IgD-negative memory B cell (primary cell): ENCODE measurements at regions not wholly inside any gene's neighbourhood (a gene's known extent, or its start where the extent isn't known, plus 50 kb on each side); places are given as distances from the start of the nearest gene placed in this dataset.
A peak's percentile ranks its signal among the peaks of the same experiment; 100 is the strongest.

ENCODE experiments used
- H3K27ac Mint-ChIP-seq, 3 donors: one replicate each; pipeline ENCODE4 v1.8.0; 2020 to 2022; ENCODE audit warnings: mild to moderate bottlenecking in 3 of 3, mixed read lengths in 3 of 3, moderate library complexity in 1 of 3
- H3K27me3 Mint-ChIP-seq: one replicate; pipeline ENCODE4 v1.8.0; 2021; ENCODE audit warnings: mixed read lengths
- H3K36me3 Mint-ChIP-seq: one replicate; pipeline ENCODE4 v1.8.0; 2020; ENCODE audit warnings: mild to moderate bottlenecking, mixed read lengths
- H3K4me1 Mint-ChIP-seq, 3 donors: one replicate each; pipeline ENCODE4 v1.8.0; 2020 to 2022; ENCODE audit warnings: mixed read lengths in 3 of 3, mild to moderate bottlenecking in 1 of 3
- H3K4me3 Mint-ChIP-seq, 4 donors: one replicate each; pipeline ENCODE4 v1.8.0; 2020 to 2022; ENCODE audit warnings: mild to moderate bottlenecking in 4 of 4, mixed read lengths in 4 of 4, moderate library complexity in 3 of 4
- H3K9me3 Mint-ChIP-seq, 3 donors: one replicate each; pipeline ENCODE4 v1.8.0; 2020 to 2021; ENCODE audit warnings: mixed read lengths in 3 of 3, mild to moderate bottlenecking in 1 of 3

GRCh38 chr1:87897481-87897880 is 568.8 kb downstream of the LMO4 start:
- no peaks in the 10 kb centered on the region for H3K36me3 Mint-ChIP-seq
- no peak overlapping the region for H3K27ac Mint-ChIP-seq
- H3K27me3 Mint-ChIP-seq: no peaks in the 10 kb centered on the region
- peaks cover 24 to 39% (median 35%) of the 10 kb centered on the region in 3 donors for H3K4me1 Mint-ChIP-seq
- no peaks in the 10 kb centered on the region for H3K9me3 Mint-ChIP-seq
- no peak overlapping the region for H3K4me3 Mint-ChIP-seq

- H3K36me3 Mint-ChIP-seq: no peaks in the 10 kb centered on the region
- H3K4me1 Mint-ChIP-seq: peaks cover 25 to 39% (median 37%) of the 10 kb centered on the region in 3 donors
- H3K27me3 Mint-ChIP-seq: no peaks in the 10 kb centered on the region
- H3K9me3 Mint-ChIP-seq: no peaks in the 10 kb centered on the region
- no peak overlapping the region for H3K27ac Mint-ChIP-seq
- H3K4me3 Mint-ChIP-seq: no peak overlapping the region
Measured at GRCh38 chr1:87898431-87898830, 569.8 kb downstream of the LMO4 start.

- Mint-ChIP-seq H3K4me1 (peaks cover 26 to 37% (median 36%) of the 10 kb centered on the region in 3 donors), H3K36me3 (no peaks in the 10 kb centered on the region), H3K27me3 (no peaks in the 10 kb centered on the region)
Measured at GRCh38 chr1:87899017-87899416, 570.3 kb downstream of the LMO4 start.

GRCh38 chr1:87899746-87900145 is 571.1 kb downstream of the LMO4 start:
- no peak overlapping the region for H3K4me3 Mint-ChIP-seq
- H3K27ac Mint-ChIP-seq: no peak overlapping the region
- no peaks in the 10 kb centered on the region for H3K36me3 Mint-ChIP-seq
- peaks cover 24 to 32% (median 30%) of the 10 kb centered on the region in 3 donors for H3K4me1 Mint-ChIP-seq
- H3K9me3 Mint-ChIP-seq: no peaks in the 10 kb centered on the region
- no peaks in the 10 kb centered on the region for H3K27me3 Mint-ChIP-seq

More at GRCh38 chr1:87899017-87899416, 570.3 kb downstream of the LMO4 start:
- H3K27ac Mint-ChIP-seq: no peak overlapping the region
- no peaks in the 10 kb centered on the region for H3K9me3 Mint-ChIP-seq
- no peak overlapping the region for H3K4me3 Mint-ChIP-seq

- Mint-ChIP-seq H3K27me3 (no peaks in the 10 kb centered on the region), H3K36me3 (no peaks in the 10 kb centered on the region), H3K4me1 (peaks cover 19 to 23% (median 20%) of the 10 kb centered on the region in 3 donors), H3K27ac (peak overlapping the region in 2 of 3 donors; percentile 41 to 48), H3K9me3 (no peaks in the 10 kb centered on the region), H3K4me3 (peak overlapping the region in 2 of 4 donors; percentile 46 to 70)
Measured at GRCh38 chr1:87902830-87903229, 574.1 kb downstream of the LMO4 start.

- H3K36me3 Mint-ChIP-seq: no peaks in the 10 kb centered on the region
- peaks cover 19 to 23% (median 20%) of the 10 kb centered on the region in 3 donors for H3K4me1 Mint-ChIP-seq
- H3K27me3 Mint-ChIP-seq: no peaks in the 10 kb centered on the region
- H3K4me3 Mint-ChIP-seq: peak overlapping the region in 2 of 4 donors; percentile 46 to 70
- no peaks in the 10 kb centered on the region for H3K9me3 Mint-ChIP-seq
- H3K27ac Mint-ChIP-seq: peak overlapping the region in 2 of 3 donors; percentile 41 to 48
Measured at GRCh38 chr1:87903242-87903641, 574.6 kb downstream of the LMO4 start.

DNA sequence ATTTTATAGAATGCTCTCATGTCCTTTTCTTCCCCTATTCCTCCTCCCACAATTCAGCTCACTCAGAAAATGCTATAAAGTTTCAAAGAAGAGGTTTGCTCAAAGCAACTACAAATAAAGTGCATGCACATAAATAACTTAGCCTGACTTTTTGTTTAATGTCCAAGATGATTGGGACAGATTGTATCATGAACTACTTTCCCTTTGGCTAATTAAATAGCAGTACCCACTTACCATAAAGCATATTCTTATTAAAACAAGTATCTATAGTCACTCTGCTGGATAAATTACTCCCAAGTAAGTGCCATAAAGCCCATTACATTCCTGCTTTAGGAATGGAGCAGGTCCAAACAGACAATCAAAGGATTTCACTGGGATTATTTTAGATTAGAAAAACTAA is 576.0 kb downstream of the LMO4 start:
- Mint-ChIP-seq H3K4me1 (peaks cover 19 to 24% (median 20%) of the 10 kb centered on the region in 3 donors), H3K27me3 (no peaks in the 10 kb centered on the region), H3K4me3 (no peak overlapping the region), H3K9me3 (peaks cover 0 to 3% (median under 1%) of the 10 kb centered on the region in 3 donors), H3K36me3 (no peaks in the 10 kb centered on the region), H3K27ac (peak overlapping the region in 1 of 3 donors; percentile 8)

- H3K9me3 Mint-ChIP-seq: peaks cover 0 to 3% (median 3%) of the 10 kb centered on the region in 3 donors
- no peak overlapping the region for H3K4me3 Mint-ChIP-seq
- H3K36me3 Mint-ChIP-seq: no peaks in the 10 kb centered on the region
- peaks cover 19 to 22% (median 20%) of the 10 kb centered on the region in 3 donors for H3K4me1 Mint-ChIP-seq
- H3K27me3 Mint-ChIP-seq: no peaks in the 10 kb centered on the region
- H3K27ac Mint-ChIP-seq: no peak overlapping the region
Measured at GRCh38 chr1:87905651-87906050, 577.0 kb downstream of the LMO4 start.

DNA sequence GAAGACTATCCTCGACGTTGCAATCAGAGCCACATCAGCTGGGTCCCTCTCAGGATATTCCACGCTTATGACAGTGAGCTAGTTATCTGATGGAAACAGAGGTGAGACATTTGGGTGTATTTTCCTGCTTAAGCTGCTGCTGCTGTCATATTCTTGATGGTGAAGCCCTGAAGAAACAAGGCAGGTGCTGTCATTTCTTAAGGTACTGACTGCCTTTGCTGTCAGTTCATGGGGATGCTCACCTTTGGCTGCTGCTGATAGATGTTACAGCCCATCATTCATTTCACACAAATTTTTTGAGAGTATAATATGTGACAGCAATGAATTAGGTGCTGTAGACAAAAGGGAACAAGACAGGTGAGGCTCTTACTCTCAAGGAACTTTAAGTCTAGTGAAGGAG is 577.4 kb downstream of the LMO4 start:
- peaks cover under 1 to 3% (median 3%) of the 10 kb centered on the region in 3 donors for H3K9me3 Mint-ChIP-seq
- H3K36me3 Mint-ChIP-seq: no peaks in the 10 kb centered on the region
- H3K4me1 Mint-ChIP-seq: peaks cover 19 to 20% (median 19%) of the 10 kb centered on the region in 3 donors
- H3K27ac Mint-ChIP-seq: no peak overlapping the region
- H3K27me3 Mint-ChIP-seq: no peaks in the 10 kb centered on the region
- no peak overlapping the region for H3K4me3 Mint-ChIP-seq

DNA sequence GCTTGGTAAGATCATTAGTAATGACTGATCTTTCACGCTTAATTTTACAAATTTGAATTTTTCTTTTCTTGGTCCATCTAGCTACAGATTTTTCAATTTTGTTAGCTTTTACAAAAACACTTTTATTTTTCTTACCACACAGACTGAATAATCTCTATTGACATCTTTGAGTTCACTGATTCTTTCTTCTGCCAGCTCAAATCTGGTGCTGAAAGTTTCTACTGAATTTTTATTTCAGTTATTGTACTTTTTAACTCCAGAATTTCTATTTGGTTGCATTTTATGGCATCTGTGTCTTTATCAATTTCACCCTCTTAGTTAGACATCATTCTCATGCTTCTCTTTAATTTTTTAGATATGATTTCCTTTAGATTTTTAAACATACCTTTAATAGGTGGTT is 584.7 kb downstream of the LMO4 start:
- H3K4me1 Mint-ChIP-seq: peaks cover 0 to 1% (median 0%) of the 10 kb centered on the region in 3 donors
- no peak overlapping the region for H3K4me3 Mint-ChIP-seq
- no peak overlapping the region for H3K27ac Mint-ChIP-seq
- H3K27me3 Mint-ChIP-seq: no peaks in the 10 kb centered on the region
- H3K36me3 Mint-ChIP-seq: peaks cover 5% of the 10 kb centered on the region
- peaks cover 13 to 24% (median 16%) of the 10 kb centered on the region in 3 donors for H3K9me3 Mint-ChIP-seq

- Mint-ChIP-seq H3K4me1 (no peaks in the 10 kb centered on the region), H3K9me3 (peaks cover 12 to 24% (median 16%) of the 10 kb centered on the region in 3 donors), H3K27ac (no peak overlapping the region), H3K4me3 (no peak overlapping the region), H3K27me3 (no peaks in the 10 kb centered on the region), H3K36me3 (peaks cover 5% of the 10 kb centered on the region)
Measured at GRCh38 chr1:87914396-87914795, 585.7 kb downstream of the LMO4 start.

- Mint-ChIP-seq H3K4me1 (no peaks in the 10 kb centered on the region), H3K36me3 (peaks cover 5% of the 10 kb centered on the region), H3K27ac (no peak overlapping the region), H3K27me3 (no peaks in the 10 kb centered on the region), H3K9me3 (peaks cover 12 to 24% (median 12%) of the 10 kb centered on the region in 3 donors), H3K4me3 (no peak overlapping the region)
Measured at GRCh38 chr1:87915771-87916170, 587.1 kb downstream of the LMO4 start.

- Mint-ChIP-seq H3K36me3 (peaks cover 5% of the 10 kb centered on the region), H3K27ac (peak overlapping the region in 1 of 3 donors; percentile 87), H3K9me3 (peaks cover 8 to 18% (median 12%) of the 10 kb centered on the region in 3 donors), H3K27me3 (no peaks in the 10 kb centered on the region), H3K4me1 (no peaks in the 10 kb centered on the region), H3K4me3 (no peak overlapping the region)
Measured at GRCh38 chr1:87916965-87917364, 588.3 kb downstream of the LMO4 start.

DNA sequence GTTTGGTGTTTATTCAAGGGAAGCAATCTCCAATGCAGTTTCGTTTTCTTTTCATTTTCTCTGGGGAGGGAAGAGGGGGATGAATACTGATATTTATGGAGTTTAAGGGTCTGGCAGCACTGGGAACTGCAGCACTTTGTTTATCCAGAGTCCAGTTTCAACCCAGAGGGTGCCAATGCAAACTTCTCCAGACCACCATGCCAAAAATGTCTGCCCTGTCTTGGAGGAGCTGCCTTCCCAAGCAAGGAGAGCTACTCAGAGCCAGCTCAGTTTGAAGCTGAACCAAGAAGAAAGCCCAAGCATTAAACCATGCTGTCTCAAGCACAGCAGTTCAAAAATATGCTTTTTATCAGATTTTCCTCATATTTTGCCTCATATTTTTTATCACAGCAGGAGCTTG is 589.7 kb downstream of the LMO4 start:
- peaks cover 5 to 9% (median 8%) of the 10 kb centered on the region in 3 donors for H3K9me3 Mint-ChIP-seq
- no peaks in the 10 kb centered on the region for H3K4me1 Mint-ChIP-seq
- no peak overlapping the region for H3K27ac Mint-ChIP-seq
- no peaks in the 10 kb centered on the region for H3K27me3 Mint-ChIP-seq
- H3K36me3 Mint-ChIP-seq: peaks cover 3% of the 10 kb centered on the region
- no peak overlapping the region for H3K4me3 Mint-ChIP-seq

DNA sequence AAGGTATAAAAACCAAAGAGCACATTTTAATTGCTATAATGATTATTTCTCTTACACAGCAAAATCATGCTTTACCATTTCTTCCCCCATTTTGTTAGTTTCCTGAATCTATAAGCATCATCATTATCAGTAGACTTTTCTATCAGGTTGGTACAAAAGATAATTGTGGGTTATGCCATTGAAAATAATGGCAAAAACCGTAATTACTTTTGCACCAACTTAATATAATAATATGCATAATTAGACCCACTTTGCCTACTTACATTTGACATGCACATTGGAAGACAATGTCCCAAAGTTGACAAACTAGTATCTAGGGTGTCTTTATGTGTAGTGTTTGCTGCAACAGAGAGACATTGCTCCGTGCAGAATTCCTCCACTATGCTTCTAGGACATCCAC is 594.2 kb downstream of the LMO4 start:
- Mint-ChIP-seq H3K4me3 (no peak overlapping the region), H3K4me1 (no peaks in the 10 kb centered on the region), H3K27ac (no peak overlapping the region), H3K36me3 (no peaks in the 10 kb centered on the region), H3K9me3 (peaks cover 0 to 2% (median 0%) of the 10 kb centered on the region in 3 donors), H3K27me3 (no peaks in the 10 kb centered on the region)

DNA sequence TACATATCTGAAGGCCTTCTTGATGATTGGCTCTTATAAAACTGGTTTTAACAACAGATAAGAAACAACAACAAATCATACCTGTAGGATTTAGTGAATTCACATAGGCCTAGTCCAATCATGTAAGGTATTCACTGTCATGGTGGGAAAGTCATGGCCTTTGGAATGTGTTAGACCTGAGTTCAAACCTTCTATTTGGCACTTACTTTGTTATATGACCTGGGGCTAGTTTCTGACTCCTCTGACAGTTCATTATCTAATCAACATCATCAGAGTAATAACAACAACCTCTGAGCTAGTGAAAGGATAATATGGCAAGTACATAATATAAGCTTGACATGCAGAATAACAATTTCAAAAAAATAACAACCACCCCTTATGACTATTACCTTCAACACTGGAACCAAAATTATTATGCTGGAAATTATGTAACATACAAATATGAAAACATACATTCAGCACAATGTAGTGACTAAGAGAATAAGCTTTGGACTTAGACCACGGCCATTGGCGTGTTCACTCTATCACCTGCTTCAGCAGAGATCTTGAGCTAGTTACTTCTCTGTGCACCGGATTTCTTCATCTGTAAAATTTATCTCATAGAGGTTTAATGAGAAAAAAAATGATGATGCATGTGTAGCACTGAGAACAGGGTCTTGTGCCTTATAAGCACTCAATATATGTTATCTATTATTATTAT is 597.6 kb downstream of the LMO4 start:
- Mint-ChIP-seq H3K27me3 (no peaks in the 10 kb centered on the region), H3K9me3 (peaks cover 0 to 7% (median 3%) of the 10 kb centered on the region in 3 donors), H3K36me3 (no peaks in the 10 kb centered on the region), H3K4me3 (no peak overlapping the region), H3K4me1 (no peaks in the 10 kb centered on the region), H3K27ac (no peak overlapping the region)
